DND-41 (cell line): ENCODE measurements at regions not wholly inside any gene's neighbourhood (a gene's known extent, or its start where the extent isn't known, plus 50 kb on each side); places are given as distances from the start of the nearest gene placed in this dataset.

ENCODE experiments used
- ATAC-seq: fragments of 200-7000 bp; cut with Tn5 transposase; 3 replicates; pipeline ENCODE4 v1.9.1; 2021; ENCODE audit warnings: low read depth; ENCODE audit not compliant: insufficient read depth
- DNase-seq: peaks from one replicate; pipeline ENCODE4 v3.0.0-alpha.2; 2020
- H2AFZ ChIP-seq: 2 replicates; pipeline ENCODE4 v1.6.0; 2012; ENCODE audit warnings: low read depth, low read length
- H3K27ac ChIP-seq: 2 replicates; pipeline ENCODE4 v1.5.1; 2012; ENCODE audit warnings: low read length, inconsistent platforms
- H3K27me3 ChIP-seq: fragments of 200-600 bp; sonication (generic); 2 replicates; pipeline ENCODE4 v1.6.0; 2012; ENCODE audit warnings: low read length, mild to moderate bottlenecking, inconsistent platforms; ENCODE audit not compliant: insufficient read depth, poor library complexity
- H3K36me3 ChIP-seq: 2 replicates; pipeline ENCODE4 v1.5.1; 2012; ENCODE audit warnings: low read length, inconsistent platforms; ENCODE audit not compliant: insufficient read depth
- H3K4me1 ChIP-seq: 2 replicates; pipeline ENCODE4 v1.5.1; 2012; ENCODE audit warnings: mild to moderate bottlenecking, low read length; ENCODE audit not compliant: insufficient read depth
- H3K4me2 ChIP-seq: 2 replicates; pipeline ENCODE4 v1.6.0; 2012; ENCODE audit warnings: mild to moderate bottlenecking, moderate library complexity, low read length, inconsistent platforms; ENCODE audit not compliant: insufficient read depth
- H3K4me3 ChIP-seq, 2 experiments: fragments of 200-600 bp in 1 of 2; shearing (Covaris generic) in 1 of 2; 2 replicates each; pipeline ENCODE4 v1.5.1; 2012 to 2016; ENCODE audit warnings: inconsistent platforms in 2 of 2, low read length in 2 of 2, mild to moderate bottlenecking in 2 of 2, low read depth in 1 of 2, moderate library complexity in 1 of 2
- H3K79me2 ChIP-seq: 2 replicates; pipeline ENCODE4 v1.6.0; 2012; ENCODE audit warnings: low read length, inconsistent platforms; ENCODE audit not compliant: insufficient read depth
- H3K9ac ChIP-seq: 2 replicates; pipeline ENCODE4 v1.6.0; 2012; ENCODE audit warnings: low read depth, mild to moderate bottlenecking, inconsistent platforms, low read length, moderate library complexity
- H3K9me3 ChIP-seq: 2 replicates; pipeline ENCODE4 v1.5.1; 2012; ENCODE audit warnings: low read length, moderate library complexity, mild to moderate bottlenecking, inconsistent platforms; ENCODE audit not compliant: insufficient read depth, severe bottlenecking
- H4K20me1 ChIP-seq: 2 replicates; pipeline ENCODE4 v1.6.0; 2012; ENCODE audit warnings: low read length; ENCODE audit not compliant: insufficient read depth
- CTCF ChIP-seq: IDR thresholded peaks from 2 replicates; pipeline ENCODE4 v1.5.1; 2012; ENCODE audit warnings: borderline replicate concordance, low read length, moderate library complexity, mild to moderate bottlenecking; ENCODE audit not compliant: poor library complexity, severe bottlenecking; ENCODE audit errors: extremely low read depth
- EZH2 ChIP-seq: IDR thresholded peaks from 3 replicates; pipeline ENCODE4 v1.6.1; 2012; ENCODE audit warnings: borderline replicate concordance, low read depth, mild to moderate bottlenecking, moderate library complexity, low read length, inconsistent platforms; ENCODE audit not compliant: severe bottlenecking

DNA sequence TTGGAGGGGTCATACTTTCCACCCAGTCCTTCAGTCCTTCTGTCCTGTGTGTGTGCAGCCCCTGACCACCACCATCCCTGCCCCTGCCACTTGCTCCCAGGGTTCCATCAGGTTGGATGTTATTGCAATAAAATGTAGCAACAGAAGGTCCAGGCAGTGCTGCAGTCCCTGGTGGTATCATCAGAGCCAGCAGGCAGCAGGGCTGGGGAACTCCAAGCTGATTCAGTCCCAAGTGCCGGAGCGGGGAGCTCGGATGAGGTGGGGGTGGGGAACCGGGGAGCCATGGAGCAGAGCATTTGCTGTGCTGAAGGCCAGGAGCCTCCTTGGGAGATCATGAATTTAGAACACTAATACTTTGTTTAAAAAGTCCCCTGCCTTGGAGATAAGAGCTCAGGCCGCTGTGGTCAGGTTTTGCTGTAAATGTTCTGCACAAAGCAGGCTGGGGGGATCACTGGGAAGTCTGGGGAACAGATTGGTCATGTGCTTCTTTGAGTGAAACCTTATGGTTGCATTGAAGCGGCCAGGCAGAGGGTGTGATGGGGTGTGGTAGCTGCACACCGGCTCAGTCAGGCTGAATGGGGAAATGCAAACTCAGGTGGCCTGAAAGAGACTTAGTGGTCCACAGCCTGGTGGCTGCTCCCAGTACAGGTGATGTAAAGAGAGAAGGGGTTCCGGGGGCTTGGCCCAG is 225.9 kb downstream of the SEC14L1 start:
- no peak overlapping the region for H3K4me3 ChIP-seq
- no peaks in the 10 kb centered on the region for H3K79me2 ChIP-seq
- H3K27me3 ChIP-seq: no peaks in the 10 kb centered on the region
- peaks cover 2% of the 10 kb centered on the region for H3K4me1 ChIP-seq
- no peaks in the 10 kb centered on the region for H3K9me3 ChIP-seq
- H3K4me2 ChIP-seq: no peak overlapping the region
- H4K20me1 ChIP-seq: no peaks in the 10 kb centered on the region
- H3K9ac ChIP-seq: peak overlapping the region; percentile 10; the same call in 1 of the 2 replicates
- H3K36me3 ChIP-seq: no peaks in the 10 kb centered on the region
- ATAC-seq (no peak), DNase-seq (no peak)
- TF ChIP-seq EZH2 (no peak), CTCF (no peak)
- no peak overlapping the region for H2AFZ ChIP-seq
- H3K27ac ChIP-seq: no peak overlapping the region

GRCh38 chr17:77369544-77369971 is 228.8 kb downstream of the SEC14L1 start:
- H3K27me3 ChIP-seq: no peaks in the 10 kb centered on the region
- no peak overlapping the region for H3K4me2 ChIP-seq
- H3K4me3 ChIP-seq: no peak overlapping the region
- ATAC-seq: no peak
- no peak for DNase-seq
- no peak overlapping the region for H3K9ac ChIP-seq
- no peaks in the 10 kb centered on the region for H3K9me3 ChIP-seq
- H3K36me3 ChIP-seq: peaks cover 6% of the 10 kb centered on the region; the same call in 1 of the 2 replicates
- H2AFZ ChIP-seq: no peak overlapping the region
- TF ChIP-seq EZH2: no peak
- no peak for TF ChIP-seq CTCF
- no peak overlapping the region for H3K27ac ChIP-seq
- peaks cover 14% of the 10 kb centered on the region for H3K79me2 ChIP-seq
- peaks cover 23% of the 10 kb centered on the region for H3K4me1 ChIP-seq
- H4K20me1 ChIP-seq: peaks cover 11% of the 10 kb centered on the region

GRCh38 chr17:77370586-77370985 is 229.8 kb downstream of the SEC14L1 start:
- no peak for ATAC-seq
- Histone ChIP-seq H3K36me3 (peaks cover 6% of the 10 kb centered on the region; the same call in 1 of the 2 replicates), H3K27ac (no peak overlapping the region), H3K79me2 (peaks cover 24% of the 10 kb centered on the region), H4K20me1 (peaks cover 22% of the 10 kb centered on the region), H3K27me3 (no peaks in the 10 kb centered on the region), H3K9me3 (no peaks in the 10 kb centered on the region), H3K9ac (no peak overlapping the region), H3K4me3 (no peak overlapping the region), H3K4me1 (peaks cover 33% of the 10 kb centered on the region), H2AFZ (no peak overlapping the region), H3K4me2 (no peak overlapping the region)
- no peak for TF ChIP-seq CTCF
- no peak for TF ChIP-seq EZH2
- no peak for DNase-seq
